ENCODE measurements at regions not wholly inside any gene's neighbourhood (a gene's known extent, or its start where the extent isn't known, plus 50 kb on each side); places are given as distances from the start of the nearest gene placed in this dataset.
A peak's percentile ranks its signal among the peaks of the same experiment; 100 is the strongest.

- peaks cover 5% of the 10 kb centered on the region; the same call in 1 of the 2 replicates for H3K27me3 ChIP-seq (ENCODE audit: control insufficient read depth, low read length)
- H3K4me3 ChIP-seq (ENCODE audit: low read length), result no peak overlapping the region
- H3K36me3 ChIP-seq (ENCODE audit: control insufficient read depth, low read length), result no peaks in the 10 kb centered on the region
- H3K9me3 ChIP-seq (ENCODE audit: control insufficient read depth, insufficient read depth, low read length), result no peaks in the 10 kb centered on the region
- H3K9me2 ChIP-seq (replicated peaks; ENCODE audit: control insufficient read depth, low read length), result no peaks in the 10 kb centered on the region
- TF ChIP-seq EZH2phosphoT487 (IDR thresholded peaks at IDR 0.05; ENCODE audit: borderline replicate concordance, low read length), result no peak
- TF ChIP-seq, protein P1, sequence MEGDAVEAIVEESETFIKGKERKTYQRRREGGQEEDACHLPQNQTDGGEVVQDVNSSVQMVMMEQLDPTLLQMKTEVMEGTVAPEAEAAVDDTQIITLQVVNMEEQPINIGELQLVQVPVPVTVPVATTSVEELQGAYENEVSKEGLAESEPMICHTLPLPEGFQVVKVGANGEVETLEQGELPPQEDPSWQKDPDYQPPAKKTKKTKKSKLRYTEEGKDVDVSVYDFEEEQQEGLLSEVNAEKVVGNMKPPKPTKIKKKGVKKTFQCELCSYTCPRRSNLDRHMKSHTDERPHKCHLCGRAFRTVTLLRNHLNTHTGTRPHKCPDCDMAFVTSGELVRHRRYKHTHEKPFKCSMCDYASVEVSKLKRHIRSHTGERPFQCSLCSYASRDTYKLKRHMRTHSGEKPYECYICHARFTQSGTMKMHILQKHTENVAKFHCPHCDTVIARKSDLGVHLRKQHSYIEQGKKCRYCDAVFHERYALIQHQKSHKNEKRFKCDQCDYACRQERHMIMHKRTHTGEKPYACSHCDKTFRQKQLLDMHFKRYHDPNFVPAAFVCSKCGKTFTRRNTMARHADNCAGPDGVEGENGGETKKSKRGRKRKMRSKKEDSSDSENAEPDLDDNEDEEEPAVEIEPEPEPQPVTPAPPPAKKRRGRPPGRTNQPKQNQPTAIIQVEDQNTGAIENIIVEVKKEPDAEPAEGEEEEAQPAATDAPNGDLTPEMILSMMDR (IDR thresholded peaks at IDR 0.05; ENCODE audit: low read depth, low read length, poor library complexity, severe bottlenecking), result no peak
- no peak overlapping the region for H3K4me2 ChIP-seq (ENCODE audit: low read length)
- H3K4me1 ChIP-seq (ENCODE audit: control insufficient read depth, low read length), result no peaks in the 10 kb centered on the region
- H3K79me2 ChIP-seq (ENCODE audit: control insufficient read depth, low read length), result no peaks in the 10 kb centered on the region
- no peaks in the 10 kb centered on the region for H4K20me1 ChIP-seq (ENCODE audit: control insufficient read depth, insufficient read depth, low read depth, low read length)
- no peak overlapping the region for H3K27ac ChIP-seq (ENCODE audit: low read depth, low read length)
- no peaks in the 10 kb centered on the region for H3F3A ChIP-seq (ENCODE audit: control insufficient read depth, insufficient read depth)
Observed at GRCh38 chr3:70531838-70532489, 219.5 kb upstream of the MDFIC2 start.

GRCh38 chr3:70531063-70531657 lies 218.7 kb upstream of the MDFIC2 start:
- no peak overlapping the region for H3K27ac ChIP-seq (ENCODE audit: low read depth, low read length)
- TF ChIP-seq, protein P1 (IDR thresholded peaks at IDR 0.05; ENCODE audit: low read depth, low read length, poor library complexity, severe bottlenecking), result peak; percentile 51
- TF ChIP-seq EZH2phosphoT487 (IDR thresholded peaks at IDR 0.05; ENCODE audit: borderline replicate concordance, low read length), result no peak
- H3F3A ChIP-seq (ENCODE audit: control insufficient read depth, insufficient read depth), result no peaks in the 10 kb centered on the region
- no peak overlapping the region for H3K4me3 ChIP-seq (ENCODE audit: low read length)
- H3K79me2 ChIP-seq (ENCODE audit: control insufficient read depth, low read length), result no peaks in the 10 kb centered on the region
- H3K27me3 ChIP-seq (ENCODE audit: control insufficient read depth, low read length), result peaks cover 5% of the 10 kb centered on the region; the same call in 1 of the 2 replicates
- no peak overlapping the region for H3K4me2 ChIP-seq (ENCODE audit: low read length)
- no peaks in the 10 kb centered on the region for H3K4me1 ChIP-seq (ENCODE audit: control insufficient read depth, low read length)
- no peaks in the 10 kb centered on the region for H3K9me3 ChIP-seq (ENCODE audit: control insufficient read depth, insufficient read depth, low read length)
- no peaks in the 10 kb centered on the region for H4K20me1 ChIP-seq (ENCODE audit: control insufficient read depth, insufficient read depth, low read depth, low read length)
- H3K36me3 ChIP-seq (ENCODE audit: control insufficient read depth, low read length), result no peaks in the 10 kb centered on the region
- H3K9me2 ChIP-seq (replicated peaks; ENCODE audit: control insufficient read depth, low read length), result no peaks in the 10 kb centered on the region

DNA sequence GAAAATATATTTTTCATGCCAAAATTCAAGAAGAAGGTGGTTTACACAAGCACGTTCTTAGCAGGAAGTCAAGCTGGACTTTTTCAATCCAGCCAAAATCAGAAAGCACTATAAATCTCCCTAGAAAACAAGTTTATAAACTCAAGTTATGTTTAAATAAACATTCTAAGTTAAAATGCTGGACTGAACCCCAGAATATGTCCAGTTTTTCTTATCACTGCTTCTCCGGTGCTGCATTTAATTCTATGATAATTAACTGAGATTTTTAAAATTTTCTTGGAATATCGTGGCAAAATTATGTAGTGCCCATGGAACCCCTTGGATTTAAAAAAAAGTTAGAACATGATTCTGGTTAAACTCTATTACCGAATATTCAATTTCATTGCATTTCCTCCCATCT lies 218.2 kb upstream of the MDFIC2 start:
- no peaks in the 10 kb centered on the region for H3K4me1 ChIP-seq (ENCODE audit: control insufficient read depth, low read length)
- H3K4me3 ChIP-seq (ENCODE audit: low read length), result no peak overlapping the region
- H4K20me1 ChIP-seq (ENCODE audit: control insufficient read depth, insufficient read depth, low read depth, low read length), result no peaks in the 10 kb centered on the region
- no peak overlapping the region for H3K27ac ChIP-seq (ENCODE audit: low read depth, low read length)
- H3K4me2 ChIP-seq (ENCODE audit: low read length), result no peak overlapping the region
- H3F3A ChIP-seq (ENCODE audit: control insufficient read depth, insufficient read depth), result no peaks in the 10 kb centered on the region
- H3K36me3 ChIP-seq (ENCODE audit: control insufficient read depth, low read length), result no peaks in the 10 kb centered on the region
- no peaks in the 10 kb centered on the region for H3K79me2 ChIP-seq (ENCODE audit: control insufficient read depth, low read length)
- no peaks in the 10 kb centered on the region for H3K9me3 ChIP-seq (ENCODE audit: control insufficient read depth, insufficient read depth, low read length)
- TF ChIP-seq EZH2phosphoT487 (IDR thresholded peaks at IDR 0.05; ENCODE audit: borderline replicate concordance, low read length), result no peak
- TF ChIP-seq, protein P1 (IDR thresholded peaks at IDR 0.05; ENCODE audit: low read depth, low read length, poor library complexity, severe bottlenecking), result no peak
- H3K9me2 ChIP-seq (replicated peaks; ENCODE audit: control insufficient read depth, low read length), result no peaks in the 10 kb centered on the region
- H3K27me3 ChIP-seq (ENCODE audit: control insufficient read depth, low read length), result peaks cover 5% of the 10 kb centered on the region; the same call in 1 of the 2 replicates

Data from DOHH2 (cell line).